SK-MEL-5 (cell line): ENCODE measurements at regions not wholly inside any gene's neighbourhood (a gene's known extent, or its start where the extent isn't known, plus 50 kb on each side); places are given as distances from the start of the nearest gene placed in this dataset.

Experiments
- DNase-seq: peaks from one replicate; pipeline ENCODE4 v3.0.0-alpha.2; 2016; ENCODE audit warnings: low read depth, low spot score
- in situ Hi-C: cut with HindIII; loops from 2 replicates; pipeline ENCODE4 v1.10.0; 2016; ENCODE audit warnings: low sequenced_read_pairs, high pct_unique_total_duplicates, low pct_unique_long_range_greater_than_20kb

- in situ Hi-C loops, result no loop called here
- DNase-seq, result no peak
Observed at GRCh38 chrX:7225338-7225737, 77.4 kb upstream of the PUDP start.

- in situ Hi-C loops, result no loop called here
- no peak for DNase-seq
Observed at GRCh38 chrX:7223271-7223670, 75.3 kb upstream of the PUDP start.

GRCh38 chrX:7220121-7220520, 72.2 kb upstream of the PUDP start:
- in situ Hi-C loops, result no loop called here
- no peak for DNase-seq

GRCh38 chrX:7219153-7219705, 71.3 kb upstream of the PUDP start:
- no peak for DNase-seq
- in situ Hi-C loops, result no loop called here

- DNase-seq, result no peak
- in situ Hi-C loops, result no loop called here
Observed at GRCh38 chrX:7218321-7219152, 70.6 kb upstream of the PUDP start.

GRCh38 chrX:7216981-7217587, 69.1 kb upstream of the PUDP start:
- no peak for DNase-seq
- in situ Hi-C loops, result no loop called here

- DNase-seq, result no peak
- in situ Hi-C loops, result no loop called here
Observed at GRCh38 chrX:7215842-7216241, 67.9 kb upstream of the PUDP start.

GRCh38 chrX:7214251-7214650, 66.3 kb upstream of the PUDP start:
- DNase-seq, result peak; percentile 18
- in situ Hi-C loops, result no loop called here

GRCh38 chrX:7205037-7205577, 57.2 kb upstream of the PUDP start:
- no peak for DNase-seq
- in situ Hi-C loops, result no loop called here

- DNase-seq, result no peak
- in situ Hi-C loops, result no loop called here
Observed at GRCh38 chrX:7204619-7205018, 56.7 kb upstream of the PUDP start.

- in situ Hi-C loops, result no loop called here
- DNase-seq, result no peak
Observed at GRCh38 chrX:7202206-7202605, 54.3 kb upstream of the PUDP start.

- no peak for DNase-seq
- in situ Hi-C loops, result no loop called here
Observed at GRCh38 chrX:7201496-7201895, 53.5 kb upstream of the PUDP start.

- no peak for DNase-seq
- in situ Hi-C loops, result no loop called here
Observed at GRCh38 chrX:7198499-7198898, 50.5 kb upstream of the PUDP start.
